HepG2 (cell line): ENCODE measurements at regions not wholly inside any gene's neighbourhood (a gene's known extent, or its start where the extent isn't known, plus 50 kb on each side); places are given as distances from the start of the nearest gene placed in this dataset.

Experiments used
- BATF2 ChIP-seq: sonication (generic); formaldehyde crosslinking; IDR thresholded peaks from 2 replicates; pipeline ENCODE4 v1.8.0; 2022; ENCODE audit warnings: mild to moderate bottlenecking, missing genetic modification reagents, moderate library complexity
- ESRRA ChIP-seq: sonication (generic); formaldehyde crosslinking; IDR thresholded peaks from 2 replicates; pipeline ENCODE4 v1.5.1; 2020; ENCODE audit warnings: mild to moderate bottlenecking, low read depth, missing genetic modification reagents
- HNRNPK ChIP-seq: fragments of 200-400 bp; formaldehyde crosslinking; IDR thresholded peaks from 2 replicates; pipeline ENCODE4 v1.6.1; 2018; ENCODE audit warnings: low read length, low read depth, moderate library complexity, mild to moderate bottlenecking; ENCODE audit not compliant: poor library complexity, severe bottlenecking
- IRF2 ChIP-seq: IDR thresholded peaks from 2 replicates; pipeline ENCODE4 v1.6.1; 2018; ENCODE audit warnings: missing genetic modification reagents, missing compliant biosample characterization
- MTA3 ChIP-seq: sonication (generic); formaldehyde crosslinking; IDR thresholded peaks from 2 replicates; pipeline ENCODE4 v1.4.0; 2020; ENCODE audit warnings: missing genetic modification reagents
- PAF1 ChIP-seq: IDR thresholded peaks from 2 replicates; pipeline ENCODE4 v1.6.1; 2016; ENCODE audit warnings: missing genetic modification reagents, missing compliant biosample characterization
- PHF8 ChIP-seq: sonication (generic); formaldehyde crosslinking; IDR thresholded peaks from 2 replicates; pipeline ENCODE4 v1.5.0; 2020; ENCODE audit warnings: missing genetic modification reagents
- SAP130 ChIP-seq: IDR thresholded peaks from 2 replicates; pipeline ENCODE4 v1.6.1; 2016; ENCODE audit warnings: low read depth
- TGIF2 ChIP-seq: IDR thresholded peaks from 2 replicates; pipeline ENCODE4 v1.6.1; 2016; ENCODE audit warnings: control low read depth, missing compliant biosample characterization
- TP53 ChIP-seq: sonication (generic); formaldehyde crosslinking; conservative IDR thresholded peaks from 2 replicates; pipeline ENCODE4 v1.4.0; 2020; ENCODE audit warnings: missing genetic modification reagents
- TSC22D2 ChIP-seq: sonication (generic); formaldehyde crosslinking; IDR thresholded peaks from 2 replicates; pipeline ENCODE4 v1.5.1; 2020; ENCODE audit warnings: missing genetic modification reagents, mild to moderate bottlenecking, borderline replicate concordance
- ZBTB34 ChIP-seq: sonication (generic); formaldehyde crosslinking; IDR thresholded peaks from 2 replicates; pipeline ENCODE4 v1.8.0; 2022; ENCODE audit warnings: mild to moderate bottlenecking, missing genetic modification reagents
- ZNF143 ChIP-seq: sonication (generic); formaldehyde crosslinking; IDR thresholded peaks from 2 replicates; pipeline ENCODE4 v1.4.0; 2020; ENCODE audit warnings: missing genetic modification reagents
- ZNF3 ChIP-seq: IDR thresholded peaks from 2 replicates; pipeline ENCODE4 v1.7.0; 2017; ENCODE audit warnings: inconsistent platforms
- ZNF367 ChIP-seq: sonication (generic); formaldehyde crosslinking; IDR thresholded peaks from 2 replicates; pipeline ENCODE4 v1.4.0; 2020; ENCODE audit warnings: missing genetic modification reagents, borderline replicate concordance
- ZNF484 ChIP-seq: sonication (generic); formaldehyde crosslinking; IDR thresholded peaks from 2 replicates; pipeline ENCODE4 v1.5.1; 2020; ENCODE audit warnings: mild to moderate bottlenecking, low read depth, missing genetic modification reagents, borderline replicate concordance
- ZNF75D ChIP-seq: sonication (generic); formaldehyde crosslinking; IDR thresholded peaks from 2 replicates; pipeline ENCODE4 v1.8.1; 2023; ENCODE audit warnings: missing genetic modification reagents, mild to moderate bottlenecking, borderline replicate concordance
- ZNF788 ChIP-seq: sonication (generic); formaldehyde crosslinking; IDR thresholded peaks from 2 replicates; pipeline ENCODE4 v1.5.0; 2020; ENCODE audit warnings: mild to moderate bottlenecking, missing genetic modification reagents, borderline replicate concordance
- ZNF841 ChIP-seq: sonication (generic); formaldehyde crosslinking; IDR thresholded peaks from 2 replicates; pipeline ENCODE4 v1.8.1; 2023; ENCODE audit warnings: missing genetic modification reagents, borderline replicate concordance
- ZNF879 ChIP-seq: sonication (generic); formaldehyde crosslinking; IDR thresholded peaks from 2 replicates; pipeline ENCODE4 v1.8.1; 2023; ENCODE audit warnings: missing genetic modification reagents
- TF ChIP-seq, protein P1 (sequence below): IDR thresholded peaks from 2 replicates; pipeline ENCODE4 v1.6.1; 2018; ENCODE audit warnings: missing genetic modification reagents
- TF ChIP-seq, protein P2 (sequence below): sonication (generic); formaldehyde crosslinking; IDR thresholded peaks from 2 replicates; pipeline ENCODE4 v1.4.0; 2020; ENCODE audit warnings: missing genetic modification reagents
- TF ChIP-seq, protein P3 (sequence below): sonication (generic); formaldehyde crosslinking; IDR thresholded peaks from 2 replicates; pipeline ENCODE4 v1.4.0; 2020; ENCODE audit warnings: mild to moderate bottlenecking, missing genetic modification reagents

DNA sequence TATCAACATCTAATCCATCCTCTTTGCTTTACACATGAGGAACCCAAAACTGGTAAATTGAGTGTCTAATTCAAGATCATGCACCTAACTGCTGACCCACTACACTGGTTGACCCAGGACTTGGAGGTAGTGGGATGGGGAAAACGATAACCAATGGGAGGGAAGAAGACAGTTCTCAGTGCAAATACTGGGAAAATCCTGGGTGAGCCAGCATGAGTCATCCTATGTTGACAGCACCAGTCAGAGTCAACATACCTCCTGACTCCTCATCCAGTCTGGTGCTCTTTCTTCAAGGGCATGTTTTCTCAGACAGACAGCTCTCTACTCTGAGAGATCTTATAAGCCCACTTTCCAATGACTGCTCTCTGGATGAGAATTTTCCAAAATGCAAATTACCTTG is 232.8 kb upstream of the PTGER4 start (continued):
- TF ChIP-seq ESRRA (CRISPR knock-in tag) (no peak), TP53 (CRISPR knock-in tag) (no peak), ZNF143 (CRISPR knock-in tag) (peak; percentile 52; the same call in 1 of the 2 replicates), ZNF879 (CRISPR knock-in tag) (no peak), IRF2 (peak; percentile 55; the same call in 1 of the 2 replicates), PAF1 (no peak), TSC22D2 (no peak), HNRNPK (no peak), SAP130 (CRISPR knock-in tag) (peak; percentile 46; the same call in 1 of the 2 replicates), ZNF367 (CRISPR knock-in tag) (no peak), ZBTB34 (CRISPR knock-in tag) (no peak), ZNF3 (no peak), MTA3 (CRISPR knock-in tag) (no peak), ZNF484 (CRISPR knock-in tag) (no peak), ZNF841 (CRISPR knock-in tag) (no peak), ZNF75D (CRISPR knock-in tag) (no peak), ZNF788 (no peak), BATF2 (no peak), TGIF2 (0 out of 2 replicates have a peak, but pooled peaks have one; percentile 32), PHF8 (CRISPR knock-in tag) (no peak)
- TF ChIP-seq, protein P1, sequence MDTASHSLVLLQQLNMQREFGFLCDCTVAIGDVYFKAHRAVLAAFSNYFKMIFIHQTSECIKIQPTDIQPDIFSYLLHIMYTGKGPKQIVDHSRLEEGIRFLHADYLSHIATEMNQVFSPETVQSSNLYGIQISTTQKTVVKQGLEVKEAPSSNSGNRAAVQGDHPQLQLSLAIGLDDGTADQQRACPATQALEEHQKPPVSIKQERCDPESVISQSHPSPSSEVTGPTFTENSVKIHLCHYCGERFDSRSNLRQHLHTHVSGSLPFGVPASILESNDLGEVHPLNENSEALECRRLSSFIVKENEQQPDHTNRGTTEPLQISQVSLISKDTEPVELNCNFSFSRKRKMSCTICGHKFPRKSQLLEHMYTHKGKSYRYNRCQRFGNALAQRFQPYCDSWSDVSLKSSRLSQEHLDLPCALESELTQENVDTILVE (CRISPR knock-in tag), result no peak
- TF ChIP-seq, protein P2, sequence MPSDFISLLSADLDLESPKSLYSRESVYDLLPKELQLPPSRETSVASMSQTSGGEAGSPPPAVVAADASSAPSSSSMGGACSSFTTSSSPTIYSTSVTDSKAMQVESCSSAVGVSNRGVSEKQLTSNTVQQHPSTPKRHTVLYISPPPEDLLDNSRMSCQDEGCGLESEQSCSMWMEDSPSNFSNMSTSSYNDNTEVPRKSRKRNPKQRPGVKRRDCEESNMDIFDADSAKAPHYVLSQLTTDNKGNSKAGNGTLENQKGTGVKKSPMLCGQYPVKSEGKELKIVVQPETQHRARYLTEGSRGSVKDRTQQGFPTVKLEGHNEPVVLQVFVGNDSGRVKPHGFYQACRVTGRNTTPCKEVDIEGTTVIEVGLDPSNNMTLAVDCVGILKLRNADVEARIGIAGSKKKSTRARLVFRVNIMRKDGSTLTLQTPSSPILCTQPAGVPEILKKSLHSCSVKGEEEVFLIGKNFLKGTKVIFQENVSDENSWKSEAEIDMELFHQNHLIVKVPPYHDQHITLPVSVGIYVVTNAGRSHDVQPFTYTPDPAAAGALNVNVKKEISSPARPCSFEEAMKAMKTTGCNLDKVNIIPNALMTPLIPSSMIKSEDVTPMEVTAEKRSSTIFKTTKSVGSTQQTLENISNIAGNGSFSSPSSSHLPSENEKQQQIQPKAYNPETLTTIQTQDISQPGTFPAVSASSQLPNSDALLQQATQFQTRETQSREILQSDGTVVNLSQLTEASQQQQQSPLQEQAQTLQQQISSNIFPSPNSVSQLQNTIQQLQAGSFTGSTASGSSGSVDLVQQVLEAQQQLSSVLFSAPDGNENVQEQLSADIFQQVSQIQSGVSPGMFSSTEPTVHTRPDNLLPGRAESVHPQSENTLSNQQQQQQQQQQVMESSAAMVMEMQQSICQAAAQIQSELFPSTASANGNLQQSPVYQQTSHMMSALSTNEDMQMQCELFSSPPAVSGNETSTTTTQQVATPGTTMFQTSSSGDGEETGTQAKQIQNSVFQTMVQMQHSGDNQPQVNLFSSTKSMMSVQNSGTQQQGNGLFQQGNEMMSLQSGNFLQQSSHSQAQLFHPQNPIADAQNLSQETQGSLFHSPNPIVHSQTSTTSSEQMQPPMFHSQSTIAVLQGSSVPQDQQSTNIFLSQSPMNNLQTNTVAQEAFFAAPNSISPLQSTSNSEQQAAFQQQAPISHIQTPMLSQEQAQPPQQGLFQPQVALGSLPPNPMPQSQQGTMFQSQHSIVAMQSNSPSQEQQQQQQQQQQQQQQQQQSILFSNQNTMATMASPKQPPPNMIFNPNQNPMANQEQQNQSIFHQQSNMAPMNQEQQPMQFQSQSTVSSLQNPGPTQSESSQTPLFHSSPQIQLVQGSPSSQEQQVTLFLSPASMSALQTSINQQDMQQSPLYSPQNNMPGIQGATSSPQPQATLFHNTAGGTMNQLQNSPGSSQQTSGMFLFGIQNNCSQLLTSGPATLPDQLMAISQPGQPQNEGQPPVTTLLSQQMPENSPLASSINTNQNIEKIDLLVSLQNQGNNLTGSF (CRISPR knock-in tag), result no peak
- TF ChIP-seq, protein P3, sequence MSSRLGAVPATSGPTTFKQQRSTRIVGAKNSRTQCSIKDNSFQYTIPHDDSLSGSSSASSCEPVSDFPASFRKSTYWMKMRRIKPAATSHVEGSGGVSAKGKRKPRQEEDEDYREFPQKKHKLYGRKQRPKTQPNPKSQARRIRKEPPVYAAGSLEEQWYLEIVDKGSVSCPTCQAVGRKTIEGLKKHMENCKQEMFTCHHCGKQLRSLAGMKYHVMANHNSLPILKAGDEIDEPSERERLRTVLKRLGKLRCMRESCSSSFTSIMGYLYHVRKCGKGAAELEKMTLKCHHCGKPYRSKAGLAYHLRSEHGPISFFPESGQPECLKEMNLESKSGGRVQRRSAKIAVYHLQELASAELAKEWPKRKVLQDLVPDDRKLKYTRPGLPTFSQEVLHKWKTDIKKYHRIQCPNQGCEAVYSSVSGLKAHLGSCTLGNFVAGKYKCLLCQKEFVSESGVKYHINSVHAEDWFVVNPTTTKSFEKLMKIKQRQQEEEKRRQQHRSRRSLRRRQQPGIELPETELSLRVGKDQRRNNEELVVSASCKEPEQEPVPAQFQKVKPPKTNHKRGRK, result no peak
